WERI-Rb-1 (cell line): ENCODE measurements at regions not wholly inside any gene's neighbourhood (a gene's known extent, or its start where the extent isn't known, plus 50 kb on each side); places are given as distances from the start of the nearest gene placed in this dataset.
"Not testable (repeated sequence)": the region's sequence is repeated elsewhere in the genome, so short reads cannot be mapped to it uniquely, and the experiment has no call there.

Source experiments
- DNase-seq: peaks from one replicate; pipeline ENCODE4 v3.0.0-alpha.2; 2020
- H3K27ac ChIP-seq: fragments of 250-450 bp; sonication (Bioruptor Pico); 2 replicates; pipeline ENCODE4 v1.5.1; 2020; ENCODE audit warnings: mild to moderate bottlenecking, moderate library complexity
- H3K27me3 ChIP-seq: fragments of 250-450 bp; sonication (Bioruptor Pico); 2 replicates; pipeline ENCODE4 v1.5.1; 2021; ENCODE audit warnings: mild to moderate bottlenecking, low read depth, moderate library complexity; ENCODE audit not compliant: insufficient read depth, severe bottlenecking
- H3K36me3 ChIP-seq: fragments of 250-450 bp; sonication (Bioruptor Pico); 2 replicates; pipeline ENCODE4 v1.5.1; 2020; ENCODE audit warnings: mild to moderate bottlenecking, moderate library complexity
- H3K4me3 ChIP-seq: 2 replicates; pipeline ENCODE4 v1.5.1; 2011; ENCODE audit warnings: low read depth, mild to moderate bottlenecking, control low read depth, low read length
- H3K9me3 ChIP-seq: fragments of 250-450 bp; sonication (Bioruptor Pico); 2 replicates; pipeline ENCODE4 v1.5.1; 2021; ENCODE audit warnings: mild to moderate bottlenecking, moderate library complexity; ENCODE audit not compliant: severe bottlenecking
- CTCF ChIP-seq: IDR thresholded peaks from 2 replicates; pipeline ENCODE4 v1.5.1; 2011; ENCODE audit warnings: low read depth, mild to moderate bottlenecking, control low read depth, inconsistent platforms, low read length

GRCh38 chr6:94734751-94735150 is 842.6 kb upstream of the MANEA start:
- no peaks in the 10 kb centered on the region for H3K9me3 ChIP-seq
- H3K27me3 ChIP-seq = no peaks in the 10 kb centered on the region
- H3K27ac ChIP-seq = no peak overlapping the region
- no peak overlapping the region for H3K4me3 ChIP-seq
- DNase-seq = no peak
- H3K36me3 ChIP-seq = no peaks in the 10 kb centered on the region
- no peak for TF ChIP-seq CTCF

DNA sequence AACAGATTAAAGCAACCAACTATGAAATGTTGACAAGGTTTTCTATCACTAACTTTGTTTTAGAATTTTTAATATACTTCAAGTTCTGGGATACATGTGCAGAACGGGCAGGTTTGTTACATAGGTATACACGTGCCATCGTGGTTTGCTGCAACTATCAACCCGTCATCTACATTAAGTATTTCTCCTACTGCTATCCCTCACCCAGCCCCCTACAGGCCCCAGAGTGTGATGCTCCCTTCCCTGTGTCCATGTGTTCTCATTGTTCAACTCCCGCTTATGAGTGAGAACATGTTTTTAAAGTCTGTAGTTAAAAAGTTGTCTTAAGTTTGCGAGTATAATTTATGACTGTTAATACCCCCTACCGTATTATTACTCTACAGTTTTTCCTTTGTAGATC is 844.3 kb upstream of the MANEA start:
- DNase-seq = no peak
- Histone ChIP-seq H3K4me3 (no peak overlapping the region), H3K27ac (no peak overlapping the region), H3K27me3 (no peaks in the 10 kb centered on the region), H3K36me3 (no peaks in the 10 kb centered on the region), H3K9me3 (no peaks in the 10 kb centered on the region)
- TF ChIP-seq CTCF = no peak

GRCh38 chr6:94727710-94728109 is 849.6 kb upstream of the MANEA start:
- Histone ChIP-seq H3K9me3 (peaks cover 4% of the 10 kb centered on the region), H3K27ac (no peak overlapping the region), H3K4me3 (no peak overlapping the region), H3K27me3 (no peaks in the 10 kb centered on the region), H3K36me3 (no peaks in the 10 kb centered on the region)
- TF ChIP-seq CTCF = no peak
- DNase-seq = no peak

GRCh38 chr6:94721459-94721858 is 855.9 kb upstream of the MANEA start:
- H3K27ac ChIP-seq = no peak overlapping the region
- no peaks in the 10 kb centered on the region for H3K9me3 ChIP-seq
- no peak overlapping the region for H3K4me3 ChIP-seq
- DNase-seq = no peak
- no peak for TF ChIP-seq CTCF
- no peaks in the 10 kb centered on the region for H3K36me3 ChIP-seq
- H3K27me3 ChIP-seq = no peaks in the 10 kb centered on the region

DNA sequence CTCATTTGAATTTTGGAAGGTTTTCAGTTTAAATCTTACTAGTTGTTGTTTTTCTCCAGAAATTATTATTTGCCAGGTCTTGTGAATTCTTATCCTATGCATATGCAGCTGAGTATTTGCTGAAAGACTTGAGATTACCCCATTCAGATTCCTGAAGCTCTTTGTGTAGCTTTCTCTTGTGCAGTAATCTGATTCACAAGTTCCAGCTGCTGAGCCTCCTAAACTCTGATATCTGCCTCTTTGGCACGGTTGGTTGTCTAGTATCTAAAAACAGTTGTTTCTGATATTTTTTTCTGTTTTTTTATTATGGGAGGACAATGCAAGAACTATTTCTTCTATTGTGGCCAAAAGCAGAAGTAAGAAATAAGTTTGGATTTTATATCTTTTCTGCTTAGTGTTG is 863.9 kb upstream of the MANEA start:
- H3K27me3 ChIP-seq = no peaks in the 10 kb centered on the region
- no peaks in the 10 kb centered on the region for H3K36me3 ChIP-seq
- H3K4me3 ChIP-seq = no peak overlapping the region
- no peak for DNase-seq
- H3K27ac ChIP-seq = no peak overlapping the region
- no peaks in the 10 kb centered on the region for H3K9me3 ChIP-seq
- no peak for TF ChIP-seq CTCF

DNA sequence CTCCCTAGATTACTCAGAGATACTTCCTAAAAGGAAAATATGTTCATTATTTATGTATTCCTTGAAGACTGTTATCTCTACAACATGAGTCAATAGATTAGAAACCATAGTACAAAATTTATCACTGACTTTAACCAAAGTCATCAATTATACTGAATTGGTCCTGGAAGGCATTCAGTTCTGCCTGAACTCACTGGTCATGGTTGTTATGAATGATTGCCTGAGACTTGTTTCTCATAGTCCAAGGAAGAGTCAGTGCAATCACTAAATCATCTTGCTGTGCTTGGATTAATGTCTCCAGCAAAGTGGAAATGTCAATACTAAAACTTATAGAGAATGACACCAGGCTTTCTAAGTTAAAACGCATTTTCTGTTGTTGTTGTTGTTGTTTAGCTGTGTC is 878.6 kb upstream of the MANEA start:
- no peak for DNase-seq
- H3K36me3 ChIP-seq = no peaks in the 10 kb centered on the region
- H3K27ac ChIP-seq = no peak overlapping the region
- TF ChIP-seq CTCF = no peak
- H3K9me3 ChIP-seq = no peaks in the 10 kb centered on the region
- no peak overlapping the region for H3K4me3 ChIP-seq
- no peaks in the 10 kb centered on the region for H3K27me3 ChIP-seq

DNA sequence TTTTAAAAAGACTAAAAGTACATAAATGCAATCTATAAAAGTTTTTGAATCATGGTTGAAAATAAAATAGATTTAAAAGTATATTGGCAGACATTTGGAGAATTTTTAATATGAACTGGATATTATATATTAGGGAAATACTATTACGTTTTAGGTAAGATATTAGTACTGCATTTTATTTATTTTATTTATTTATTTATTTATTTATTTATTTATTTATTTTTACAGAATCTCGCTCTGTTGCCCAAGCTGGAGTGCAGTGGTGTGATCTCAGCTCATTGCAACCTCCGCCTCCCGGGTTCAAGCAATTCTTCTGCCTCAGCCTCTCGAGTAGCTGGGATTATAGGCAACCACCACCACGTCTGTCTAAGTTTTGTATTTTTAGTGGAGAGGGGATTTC is 890.1 kb upstream of the MANEA start:
- not testable (repeated sequence) for H3K36me3 ChIP-seq, H3K4me3 ChIP-seq, H3K9me3 ChIP-seq, H3K27me3 ChIP-seq, H3K27ac ChIP-seq, DNase-seq
